ENCODE measurements at regions not wholly inside any gene's neighbourhood (a gene's known extent, or its start where the extent isn't known, plus 50 kb on each side); places are given as distances from the start of the nearest gene placed in this dataset.

- TF ChIP-seq FOXM1 (IDR thresholded peaks at IDR 0.05; ENCODE audit: low read depth, low read length) (no peak), MYC (IDR thresholded peaks at IDR 0.05; ENCODE audit: insufficient read depth, insufficient read length, insufficient replicate concordance, low read length, severe bottlenecking) (no peak), YY1 (IDR thresholded peaks at IDR 0.05; ENCODE audit: low read depth, low read length) (no peak), CTCF (IDR thresholded peaks at IDR 0.05 in 2 of 3, conservative IDR thresholded peaks at IDR 0.05 in 1 of 3; ENCODE audit: control insufficient read depth in 2 of 3, extremely low read depth in 1 of 3, insufficient read depth in 1 of 3, low read depth in 3 of 3, low read length in 3 of 3) (no peak), POLR2AphosphoS2 (IDR thresholded peaks at IDR 0.05; ENCODE audit: low read depth, low read length) (no peak), ASH2L (IDR thresholded peaks at IDR 0.05; ENCODE audit: borderline replicate concordance, low read depth) (no peak)
Measured at GRCh38 chr6:133644892-133645619, 243.9 kb upstream of the TCF21 start.
